Endothelial cell (in vitro differentiated cells): ENCODE measurements at regions not wholly inside any gene's neighbourhood (a gene's known extent, or its start where the extent isn't known, plus 50 kb on each side); places are given as distances from the start of the nearest gene placed in this dataset.

Source experiments
- DNase-seq: peaks from one replicate; pipeline ENCODE4 v3.0.0; 2021; ENCODE audit warnings: low spot score
- H3K27ac Mint-ChIP-seq: one replicate; pipeline ENCODE4 v1.8.0; 2021; ENCODE audit warnings: mixed read lengths, inconsistent platforms; ENCODE audit not compliant: unreplicated experiment
- H3K27me3 Mint-ChIP-seq: one replicate; pipeline ENCODE4 v1.8.0; 2021; ENCODE audit warnings: mild to moderate bottlenecking, moderate library complexity, mixed read lengths, inconsistent platforms; ENCODE audit not compliant: unreplicated experiment
- H3K36me3 Mint-ChIP-seq: one replicate; pipeline ENCODE4 v1.8.0; 2021; ENCODE audit warnings: mild to moderate bottlenecking, low read depth, mixed read lengths, inconsistent platforms; ENCODE audit not compliant: unreplicated experiment
- H3K4me1 Mint-ChIP-seq: one replicate; pipeline ENCODE4 v1.8.0; 2021; ENCODE audit warnings: mild to moderate bottlenecking, mixed read lengths, inconsistent platforms; ENCODE audit not compliant: unreplicated experiment
- H3K4me3 Mint-ChIP-seq: one replicate; pipeline ENCODE4 v1.8.0; 2021; ENCODE audit warnings: mild to moderate bottlenecking, mixed read lengths, inconsistent platforms; ENCODE audit not compliant: unreplicated experiment
- H3K9me3 Mint-ChIP-seq: one replicate; pipeline ENCODE4 v1.8.0; 2021; ENCODE audit warnings: mixed read lengths, inconsistent platforms; ENCODE audit not compliant: unreplicated experiment
- TF ChIP-seq, protein P1 (sequence below): fragments of 200-600 bp; sonication (generic); IDR thresholded peaks from one replicate; pipeline ENCODE4 v1.5.0; 2021; ENCODE audit warnings: antibody characterized with exemption; ENCODE audit not compliant: unreplicated experiment

DNA sequence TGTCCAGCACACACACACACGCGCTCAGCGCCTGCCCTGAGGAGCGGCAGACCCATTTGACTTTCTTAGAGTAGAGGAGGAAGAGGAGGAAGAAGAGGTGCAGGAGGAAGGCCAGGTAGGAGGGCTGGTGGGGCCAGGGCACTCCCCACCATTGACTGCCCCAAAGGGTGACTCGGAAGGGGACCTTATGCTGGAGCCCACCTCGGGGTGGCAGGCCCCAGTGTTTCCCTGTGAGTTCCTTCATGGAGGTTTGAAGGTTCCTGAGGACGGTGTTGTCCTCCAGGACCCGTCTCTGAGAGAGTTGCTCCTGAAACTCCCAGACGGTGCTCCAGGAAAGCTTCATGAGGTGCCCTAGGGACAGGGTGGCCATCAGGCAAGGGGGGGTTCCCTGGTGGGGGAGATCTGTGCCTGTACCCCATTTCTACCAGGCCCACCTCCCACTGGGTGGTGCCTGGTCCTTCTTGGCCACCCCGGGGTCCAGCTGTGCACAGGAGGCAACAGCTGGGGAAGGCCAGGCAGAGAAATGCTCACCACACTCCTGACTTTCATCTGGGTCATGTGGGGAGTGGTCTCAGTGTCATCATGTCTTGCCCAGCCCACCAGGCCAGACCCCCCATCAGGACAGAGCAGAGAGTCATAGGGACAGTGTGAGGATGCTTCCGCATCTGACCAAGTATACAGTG, 89.5 kb downstream of the TNFRSF13B start:
- DNase-seq: no peak
- Mint-ChIP-seq H3K36me3 (no peaks in the 10 kb centered on the region), H3K27me3 (peaks cover 4% of the 10 kb centered on the region), H3K27ac (no peak overlapping the region), H3K4me3 (no peak overlapping the region), H3K4me1 (no peaks in the 10 kb centered on the region), H3K9me3 (no peaks in the 10 kb centered on the region)
- TF ChIP-seq, protein P1, sequence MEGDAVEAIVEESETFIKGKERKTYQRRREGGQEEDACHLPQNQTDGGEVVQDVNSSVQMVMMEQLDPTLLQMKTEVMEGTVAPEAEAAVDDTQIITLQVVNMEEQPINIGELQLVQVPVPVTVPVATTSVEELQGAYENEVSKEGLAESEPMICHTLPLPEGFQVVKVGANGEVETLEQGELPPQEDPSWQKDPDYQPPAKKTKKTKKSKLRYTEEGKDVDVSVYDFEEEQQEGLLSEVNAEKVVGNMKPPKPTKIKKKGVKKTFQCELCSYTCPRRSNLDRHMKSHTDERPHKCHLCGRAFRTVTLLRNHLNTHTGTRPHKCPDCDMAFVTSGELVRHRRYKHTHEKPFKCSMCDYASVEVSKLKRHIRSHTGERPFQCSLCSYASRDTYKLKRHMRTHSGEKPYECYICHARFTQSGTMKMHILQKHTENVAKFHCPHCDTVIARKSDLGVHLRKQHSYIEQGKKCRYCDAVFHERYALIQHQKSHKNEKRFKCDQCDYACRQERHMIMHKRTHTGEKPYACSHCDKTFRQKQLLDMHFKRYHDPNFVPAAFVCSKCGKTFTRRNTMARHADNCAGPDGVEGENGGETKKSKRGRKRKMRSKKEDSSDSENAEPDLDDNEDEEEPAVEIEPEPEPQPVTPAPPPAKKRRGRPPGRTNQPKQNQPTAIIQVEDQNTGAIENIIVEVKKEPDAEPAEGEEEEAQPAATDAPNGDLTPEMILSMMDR: no peak

- Mint-ChIP-seq H3K36me3 (no peaks in the 10 kb centered on the region), H3K27ac (no peak overlapping the region), H3K4me1 (no peaks in the 10 kb centered on the region), H3K9me3 (no peaks in the 10 kb centered on the region), H3K4me3 (no peak overlapping the region), H3K27me3 (peaks cover 2% of the 10 kb centered on the region)
- TF ChIP-seq, protein P1: no peak
- DNase-seq: no peak
Observed at GRCh38 chr17:16881239-16881924, 90.5 kb downstream of the TNFRSF13B start.

DNA sequence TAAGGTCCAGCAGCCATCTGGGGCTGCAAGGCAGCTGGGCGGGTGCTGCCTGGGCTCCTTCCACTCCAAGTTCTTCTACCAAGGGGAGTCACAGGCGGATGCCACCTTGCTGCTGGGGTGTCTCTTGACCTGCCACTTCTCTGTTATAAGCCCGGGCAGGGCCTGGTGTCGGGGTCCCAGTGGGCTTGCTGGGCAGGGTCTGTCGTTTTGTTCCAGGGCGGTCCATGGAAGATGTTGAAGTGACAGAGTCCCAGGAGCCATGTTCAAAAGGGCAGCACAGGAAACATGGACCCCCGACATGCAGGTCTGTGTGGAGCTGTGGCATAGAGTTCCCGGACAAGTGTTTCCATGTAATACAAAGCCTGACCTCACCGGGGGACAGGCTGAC, 91.1 kb downstream of the TNFRSF13B start:
- TF ChIP-seq, protein P1: no peak
- H3K4me1 Mint-ChIP-seq: no peaks in the 10 kb centered on the region
- H3K4me3 Mint-ChIP-seq: no peak overlapping the region
- DNase-seq: no peak
- no peaks in the 10 kb centered on the region for H3K9me3 Mint-ChIP-seq
- no peaks in the 10 kb centered on the region for H3K36me3 Mint-ChIP-seq
- peaks cover 2% of the 10 kb centered on the region for H3K27me3 Mint-ChIP-seq
- no peak overlapping the region for H3K27ac Mint-ChIP-seq

DNA sequence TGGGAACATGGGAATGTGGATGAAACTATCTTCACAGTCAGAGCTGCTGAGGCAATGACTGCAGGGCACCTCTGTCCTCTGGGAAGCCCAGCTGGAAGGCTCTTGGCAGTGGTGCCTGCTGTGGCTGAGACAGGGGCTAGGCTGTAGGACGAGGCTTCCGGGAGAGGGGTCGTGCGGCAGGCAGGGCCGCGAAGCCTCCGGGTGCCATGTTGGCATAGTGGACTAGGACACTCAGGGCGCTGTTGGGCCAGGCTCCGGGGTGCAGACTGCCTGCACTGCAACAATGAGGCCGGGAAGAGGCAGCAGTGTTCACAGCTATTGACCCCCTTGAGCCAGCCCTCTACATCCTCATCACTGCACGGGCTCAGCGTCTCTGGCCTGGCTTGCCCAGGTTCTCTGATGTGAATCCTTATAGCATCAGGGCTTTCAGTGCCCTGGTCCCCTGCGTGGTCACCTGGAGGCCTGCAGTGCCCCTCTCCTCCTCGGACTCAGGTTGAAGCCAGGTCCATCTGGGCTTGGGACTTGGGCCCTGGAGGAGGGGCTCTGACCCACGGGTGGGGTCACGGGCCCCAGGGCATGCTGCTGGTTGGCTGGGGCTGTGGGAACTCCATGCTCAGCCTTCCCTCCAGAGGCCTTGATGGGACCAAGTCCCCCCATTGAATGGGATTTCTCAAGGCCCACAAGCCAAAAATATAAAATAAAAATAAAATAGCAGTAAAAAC, 91.6 kb downstream of the TNFRSF13B start:
- no peaks in the 10 kb centered on the region for H3K9me3 Mint-ChIP-seq
- H3K27me3 Mint-ChIP-seq: peaks cover 2% of the 10 kb centered on the region
- TF ChIP-seq, protein P1: no peak
- DNase-seq: no peak
- no peak overlapping the region for H3K4me3 Mint-ChIP-seq
- H3K36me3 Mint-ChIP-seq: no peaks in the 10 kb centered on the region
- no peak overlapping the region for H3K27ac Mint-ChIP-seq
- no peaks in the 10 kb centered on the region for H3K4me1 Mint-ChIP-seq

- H3K4me1 Mint-ChIP-seq: no peaks in the 10 kb centered on the region
- DNase-seq: no peak
- no peaks in the 10 kb centered on the region for H3K36me3 Mint-ChIP-seq
- peaks cover 2% of the 10 kb centered on the region for H3K27me3 Mint-ChIP-seq
- TF ChIP-seq, protein P1: no peak
- no peak overlapping the region for H3K4me3 Mint-ChIP-seq
- H3K27ac Mint-ChIP-seq: no peak overlapping the region
- no peaks in the 10 kb centered on the region for H3K9me3 Mint-ChIP-seq
Observed at GRCh38 chr17:16879686-16880085, 92.2 kb downstream of the TNFRSF13B start.
